HepG2 (cell line): ENCODE measurements at regions not wholly inside any gene's neighbourhood (a gene's known extent, or its start where the extent isn't known, plus 50 kb on each side); places are given as distances from the start of the nearest gene placed in this dataset.

Experiments used
- AHR ChIP-seq: IDR thresholded peaks from 2 replicates; pipeline ENCODE4 v1.6.1; 2018; ENCODE audit warnings: missing genetic modification reagents, missing compliant biosample characterization
- ARHGAP35 ChIP-seq: sonication (generic); formaldehyde crosslinking; IDR thresholded peaks from 2 replicates; pipeline ENCODE4 v1.9.0; 2022; ENCODE audit warnings: mild to moderate bottlenecking, inconsistent platforms, moderate library complexity, missing genetic modification reagents, borderline replicate concordance
- CREM ChIP-seq, 2 experiments: sonication (generic) in 1 of 2; formaldehyde crosslinking in 1 of 2; IDR thresholded peaks; 2 replicates each; pipeline versions ENCODE4 v1.4.0 to v1.6.1; 2016 to 2020; ENCODE audit warnings: antibody characterized with exemption in 1 of 2, mild to moderate bottlenecking in 1 of 2, missing genetic modification reagents in 1 of 2
- HOXA3 ChIP-seq: sonication (generic); formaldehyde crosslinking; IDR thresholded peaks from 2 replicates; pipeline ENCODE4 v1.5.0; 2020; ENCODE audit warnings: missing genetic modification reagents
- KLF13 ChIP-seq: sonication (generic); formaldehyde crosslinking; IDR thresholded peaks from 2 replicates; pipeline ENCODE4 v1.4.0; 2020; ENCODE audit warnings: mild to moderate bottlenecking, missing genetic modification reagents
- MBD4 ChIP-seq: IDR thresholded peaks from 2 replicates; pipeline ENCODE4 v1.6.1; 2012; ENCODE audit warnings: low read length, inconsistent platforms, borderline replicate concordance
- NFKB2 ChIP-seq: sonication (generic); formaldehyde crosslinking; IDR thresholded peaks from 2 replicates; pipeline ENCODE4 v1.4.0; 2020; ENCODE audit warnings: missing genetic modification reagents, borderline replicate concordance
- NR3C1 ChIP-seq: sonication (generic); formaldehyde crosslinking; IDR thresholded peaks from 2 replicates; pipeline ENCODE4 v1.4.0; 2020; ENCODE audit warnings: missing genetic modification reagents
- ONECUT2 ChIP-seq: sonication (generic); formaldehyde crosslinking; IDR thresholded peaks from 2 replicates; pipeline ENCODE4 v1.4.0; 2020; ENCODE audit warnings: missing genetic modification reagents
- RFXAP ChIP-seq: sonication (generic); formaldehyde crosslinking; IDR thresholded peaks from 2 replicates; pipeline ENCODE4 v1.4.0; 2020; ENCODE audit warnings: missing genetic modification reagents, borderline replicate concordance
- SATB2 ChIP-seq: sonication (generic); formaldehyde crosslinking; IDR thresholded peaks from 2 replicates; pipeline ENCODE4 v1.5.0; 2020; ENCODE audit warnings: missing genetic modification reagents
- SMAD3 ChIP-seq: sonication (generic); formaldehyde crosslinking; IDR thresholded peaks from 2 replicates; pipeline ENCODE4 v1.4.0; 2020; ENCODE audit warnings: missing genetic modification reagents
- SOX13 ChIP-seq, 3 experiments: fragments of 450-650 bp in 1 of 3; sonication (generic) in 1 of 3; formaldehyde crosslinking in 1 of 3; IDR thresholded peaks in 2 of 3; conservative IDR thresholded peaks in 1 of 3; 2 replicates each; pipeline versions ENCODE4 v1.5.0 to v1.6.1; 2016 to 2020; ENCODE audit warnings: antibody characterized with exemption in 1 of 3, mild to moderate bottlenecking in 1 of 3, missing compliant biosample characterization in 1 of 3, missing genetic modification reagents in 1 of 3, moderate library complexity in 1 of 3
- ZFP62 ChIP-seq: sonication (generic); formaldehyde crosslinking; IDR thresholded peaks from 2 replicates; pipeline ENCODE4 v1.4.0; 2020; ENCODE audit warnings: missing genetic modification reagents
- ZNF160 ChIP-seq: sonication (generic); formaldehyde crosslinking; IDR thresholded peaks from 2 replicates; pipeline ENCODE4 v1.8.0; 2022; ENCODE audit warnings: mild to moderate bottlenecking, inconsistent platforms, missing genetic modification reagents
- ZNF274 ChIP-seq: sonication (generic); formaldehyde crosslinking; IDR thresholded peaks from 2 replicates; pipeline ENCODE4 v1.5.1; 2020; ENCODE audit warnings: mild to moderate bottlenecking, missing genetic modification reagents
- ZNF451 ChIP-seq: sonication (generic); formaldehyde crosslinking; IDR thresholded peaks from 2 replicates; pipeline ENCODE4 v1.5.0; 2020; ENCODE audit warnings: mild to moderate bottlenecking, missing genetic modification reagents
- ZNF510 ChIP-seq: sonication (generic); formaldehyde crosslinking; IDR thresholded peaks from 2 replicates; pipeline ENCODE4 v1.4.0; 2020; ENCODE audit warnings: low read depth, mild to moderate bottlenecking, missing genetic modification reagents
- ZNF564 ChIP-seq: sonication (generic); formaldehyde crosslinking; IDR thresholded peaks from 2 replicates; pipeline ENCODE4 v1.8.1; 2023; ENCODE audit warnings: mild to moderate bottlenecking, missing genetic modification reagents
- ZNF644 ChIP-seq: IDR thresholded peaks from 2 replicates; pipeline ENCODE4 v1.6.1; 2016; ENCODE audit warnings: low read depth
- ZNF790 ChIP-seq: sonication (generic); formaldehyde crosslinking; IDR thresholded peaks from 2 replicates; pipeline ENCODE4 v1.8.0; 2022; ENCODE audit warnings: missing genetic modification reagents, mild to moderate bottlenecking, borderline replicate concordance
- TF ChIP-seq, protein P1 (sequence below): sonication (generic); formaldehyde crosslinking; conservative IDR thresholded peaks from 2 replicates; pipeline ENCODE4 v1.4.0; 2020; ENCODE audit warnings: missing genetic modification reagents
- TF ChIP-seq, protein P2 (sequence below): sonication (generic); formaldehyde crosslinking; IDR thresholded peaks from 2 replicates; pipeline ENCODE4 v1.4.0; 2020; ENCODE audit warnings: missing genetic modification reagents
- TF ChIP-seq, protein P3 (sequence below): sonication (generic); formaldehyde crosslinking; IDR thresholded peaks from 2 replicates; pipeline ENCODE4 v1.5.1; 2020; ENCODE audit warnings: mild to moderate bottlenecking, missing genetic modification reagents, moderate library complexity

DNA sequence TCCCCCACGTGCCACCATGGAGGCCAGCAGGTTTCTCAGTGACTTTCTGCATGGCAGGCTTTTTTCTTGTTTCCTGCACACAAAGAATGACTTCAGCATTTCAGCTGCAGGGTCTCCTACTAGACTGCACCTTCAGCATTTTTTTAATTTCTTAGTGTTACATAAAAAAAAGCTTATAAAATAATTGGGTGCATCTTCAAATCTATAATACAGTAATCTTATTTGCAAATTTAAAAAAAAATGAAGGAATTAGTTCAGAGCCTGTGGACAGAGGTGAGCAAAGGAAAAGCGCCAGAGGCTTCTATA is 57.6 kb downstream of the FAM50B start (continued):
- TF ChIP-seq ZNF274 (CRISPR knock-in tag) (no peak), ZNF644 (no peak), ARHGAP35 (CRISPR knock-in tag) (no peak), HOXA3 (CRISPR knock-in tag) (no peak), ZNF160 (CRISPR knock-in tag) (no peak; the same call in 1 of the 2 replicates), MBD4 (no peak; the same call in 1 of the 2 replicates), RFXAP (CRISPR knock-in tag) (no peak), SMAD3 (CRISPR knock-in tag) (no peak), NFKB2 (CRISPR knock-in tag) (no peak), SATB2 (CRISPR knock-in tag) (0 out of 2 replicates have a peak, but pooled peaks have one; percentile 83), ZNF451 (CRISPR knock-in tag) (no peak), NR3C1 (CRISPR knock-in tag) (no peak), SOX13 (IDR thresholded peaks at IDR 0.05) (no peak), SOX13 (CRISPR knock-in tag; conservative IDR thresholded peaks at IDR 0.05 in 1 of 2, IDR thresholded peaks at IDR 0.05 in 1 of 2) (no peak), KLF13 (CRISPR knock-in tag) (no peak), ZNF510 (CRISPR knock-in tag) (no peak), AHR (CRISPR knock-in tag) (no peak), ZFP62 (CRISPR knock-in tag) (no peak), ZNF564 (no peak), ONECUT2 (CRISPR knock-in tag) (no peak), ZNF790 (no peak), CREM (IDR thresholded peaks at IDR 0.05) (0 out of 2 replicates have a peak, but pooled peaks have one; percentile 2), CREM (CRISPR knock-in tag; IDR thresholded peaks at IDR 0.05) (no peak)
- TF ChIP-seq, protein P1, sequence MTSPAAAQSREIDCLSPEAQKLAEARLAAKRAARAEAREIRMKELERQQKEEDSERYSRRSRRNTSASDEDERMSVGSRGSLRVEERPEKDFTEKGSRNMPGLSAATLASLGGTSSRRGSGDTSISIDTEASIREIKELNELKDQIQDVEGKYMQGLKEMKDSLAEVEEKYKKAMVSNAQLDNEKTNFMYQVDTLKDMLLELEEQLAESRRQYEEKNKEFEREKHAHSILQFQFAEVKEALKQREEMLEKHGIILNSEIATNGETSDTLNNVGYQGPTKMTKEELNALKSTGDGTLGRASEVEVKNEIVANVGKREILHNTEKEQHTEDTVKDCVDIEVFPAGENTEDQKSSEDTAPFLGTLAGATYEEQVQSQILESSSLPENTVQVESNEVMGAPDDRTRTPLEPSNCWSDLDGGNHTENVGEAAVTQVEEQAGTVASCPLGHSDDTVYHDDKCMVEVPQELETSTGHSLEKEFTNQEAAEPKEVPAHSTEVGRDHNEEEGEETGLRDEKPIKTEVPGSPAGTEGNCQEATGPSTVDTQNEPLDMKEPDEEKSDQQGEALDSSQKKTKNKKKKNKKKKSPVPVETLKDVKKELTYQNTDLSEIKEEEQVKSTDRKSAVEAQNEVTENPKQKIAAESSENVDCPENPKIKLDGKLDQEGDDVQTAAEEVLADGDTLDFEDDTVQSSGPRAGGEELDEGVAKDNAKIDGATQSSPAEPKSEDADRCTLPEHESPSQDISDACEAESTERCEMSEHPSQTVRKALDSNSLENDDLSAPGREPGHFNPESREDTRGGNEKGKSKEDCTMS (CRISPR knock-in tag): no peak
- TF ChIP-seq, protein P2, sequence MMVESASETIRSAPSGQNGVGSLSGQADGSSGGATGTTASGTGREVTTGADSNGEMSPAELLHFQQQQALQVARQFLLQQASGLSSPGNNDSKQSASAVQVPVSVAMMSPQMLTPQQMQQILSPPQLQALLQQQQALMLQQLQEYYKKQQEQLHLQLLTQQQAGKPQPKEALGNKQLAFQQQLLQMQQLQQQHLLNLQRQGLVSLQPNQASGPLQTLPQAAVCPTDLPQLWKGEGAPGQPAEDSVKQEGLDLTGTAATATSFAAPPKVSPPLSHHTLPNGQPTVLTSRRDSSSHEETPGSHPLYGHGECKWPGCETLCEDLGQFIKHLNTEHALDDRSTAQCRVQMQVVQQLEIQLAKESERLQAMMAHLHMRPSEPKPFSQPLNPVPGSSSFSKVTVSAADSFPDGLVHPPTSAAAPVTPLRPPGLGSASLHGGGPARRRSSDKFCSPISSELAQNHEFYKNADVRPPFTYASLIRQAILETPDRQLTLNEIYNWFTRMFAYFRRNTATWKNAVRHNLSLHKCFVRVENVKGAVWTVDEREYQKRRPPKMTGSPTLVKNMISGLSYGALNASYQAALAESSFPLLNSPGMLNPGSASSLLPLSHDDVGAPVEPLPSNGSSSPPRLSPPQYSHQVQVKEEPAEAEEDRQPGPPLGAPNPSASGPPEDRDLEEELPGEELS (CRISPR knock-in tag): no peak
- TF ChIP-seq, protein P3, sequence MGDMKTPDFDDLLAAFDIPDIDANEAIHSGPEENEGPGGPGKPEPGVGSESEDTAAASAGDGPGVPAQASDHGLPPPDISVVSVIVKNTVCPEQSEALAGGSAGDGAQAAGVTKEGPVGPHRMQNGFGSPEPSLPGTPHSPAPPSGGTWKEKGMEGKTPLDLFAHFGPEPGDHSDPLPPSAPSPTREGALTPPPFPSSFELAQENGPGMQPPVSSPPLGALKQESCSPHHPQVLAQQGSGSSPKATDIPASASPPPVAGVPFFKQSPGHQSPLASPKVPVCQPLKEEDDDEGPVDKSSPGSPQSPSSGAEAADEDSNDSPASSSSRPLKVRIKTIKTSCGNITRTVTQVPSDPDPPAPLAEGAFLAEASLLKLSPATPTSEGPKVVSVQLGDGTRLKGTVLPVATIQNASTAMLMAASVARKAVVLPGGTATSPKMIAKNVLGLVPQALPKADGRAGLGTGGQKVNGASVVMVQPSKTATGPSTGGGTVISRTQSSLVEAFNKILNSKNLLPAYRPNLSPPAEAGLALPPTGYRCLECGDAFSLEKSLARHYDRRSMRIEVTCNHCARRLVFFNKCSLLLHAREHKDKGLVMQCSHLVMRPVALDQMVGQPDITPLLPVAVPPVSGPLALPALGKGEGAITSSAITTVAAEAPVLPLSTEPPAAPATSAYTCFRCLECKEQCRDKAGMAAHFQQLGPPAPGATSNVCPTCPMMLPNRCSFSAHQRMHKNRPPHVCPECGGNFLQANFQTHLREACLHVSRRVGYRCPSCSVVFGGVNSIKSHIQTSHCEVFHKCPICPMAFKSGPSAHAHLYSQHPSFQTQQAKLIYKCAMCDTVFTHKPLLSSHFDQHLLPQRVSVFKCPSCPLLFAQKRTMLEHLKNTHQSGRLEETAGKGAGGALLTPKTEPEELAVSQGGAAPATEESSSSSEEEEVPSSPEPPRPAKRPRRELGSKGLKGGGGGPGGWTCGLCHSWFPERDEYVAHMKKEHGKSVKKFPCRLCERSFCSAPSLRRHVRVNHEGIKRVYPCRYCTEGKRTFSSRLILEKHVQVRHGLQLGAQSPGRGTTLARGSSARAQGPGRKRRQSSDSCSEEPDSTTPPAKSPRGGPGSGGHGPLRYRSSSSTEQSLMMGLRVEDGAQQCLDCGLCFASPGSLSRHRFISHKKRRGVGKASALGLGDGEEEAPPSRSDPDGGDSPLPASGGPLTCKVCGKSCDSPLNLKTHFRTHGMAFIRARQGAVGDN (CRISPR knock-in tag): no peak; the same call in 1 of the 2 replicates
